Choroid plexus epithelial cell (primary cell): ENCODE measurements at regions not wholly inside any gene's neighbourhood (a gene's known extent, or its start where the extent isn't known, plus 50 kb on each side); places are given as distances from the start of the nearest gene placed in this dataset.

Experiments used
- DNase-seq: peaks from one replicate; pipeline ENCODE4 v3.0.0-alpha.2; 2010; ENCODE audit warnings: low read depth
- H3K4me3 ChIP-seq: 2 replicates; pipeline ENCODE4 v1.5.1; 2011; ENCODE audit warnings: low read depth, mild to moderate bottlenecking, control low read depth, low read length, moderate library complexity
- TF ChIP-seq, protein P1 (sequence below): conservative IDR thresholded peaks from 2 replicates; pipeline ENCODE4 v1.5.1; 2011; ENCODE audit warnings: low read depth, mild to moderate bottlenecking, control low read depth, inconsistent platforms, low read length, moderate library complexity

GRCh38 chr7:67401492-67401891, 404.9 kb downstream of the TYW1 start:
- TF ChIP-seq, protein P1, sequence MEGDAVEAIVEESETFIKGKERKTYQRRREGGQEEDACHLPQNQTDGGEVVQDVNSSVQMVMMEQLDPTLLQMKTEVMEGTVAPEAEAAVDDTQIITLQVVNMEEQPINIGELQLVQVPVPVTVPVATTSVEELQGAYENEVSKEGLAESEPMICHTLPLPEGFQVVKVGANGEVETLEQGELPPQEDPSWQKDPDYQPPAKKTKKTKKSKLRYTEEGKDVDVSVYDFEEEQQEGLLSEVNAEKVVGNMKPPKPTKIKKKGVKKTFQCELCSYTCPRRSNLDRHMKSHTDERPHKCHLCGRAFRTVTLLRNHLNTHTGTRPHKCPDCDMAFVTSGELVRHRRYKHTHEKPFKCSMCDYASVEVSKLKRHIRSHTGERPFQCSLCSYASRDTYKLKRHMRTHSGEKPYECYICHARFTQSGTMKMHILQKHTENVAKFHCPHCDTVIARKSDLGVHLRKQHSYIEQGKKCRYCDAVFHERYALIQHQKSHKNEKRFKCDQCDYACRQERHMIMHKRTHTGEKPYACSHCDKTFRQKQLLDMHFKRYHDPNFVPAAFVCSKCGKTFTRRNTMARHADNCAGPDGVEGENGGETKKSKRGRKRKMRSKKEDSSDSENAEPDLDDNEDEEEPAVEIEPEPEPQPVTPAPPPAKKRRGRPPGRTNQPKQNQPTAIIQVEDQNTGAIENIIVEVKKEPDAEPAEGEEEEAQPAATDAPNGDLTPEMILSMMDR, result no peak
- no peak overlapping the region for H3K4me3 ChIP-seq
- DNase-seq, result no peak

DNA sequence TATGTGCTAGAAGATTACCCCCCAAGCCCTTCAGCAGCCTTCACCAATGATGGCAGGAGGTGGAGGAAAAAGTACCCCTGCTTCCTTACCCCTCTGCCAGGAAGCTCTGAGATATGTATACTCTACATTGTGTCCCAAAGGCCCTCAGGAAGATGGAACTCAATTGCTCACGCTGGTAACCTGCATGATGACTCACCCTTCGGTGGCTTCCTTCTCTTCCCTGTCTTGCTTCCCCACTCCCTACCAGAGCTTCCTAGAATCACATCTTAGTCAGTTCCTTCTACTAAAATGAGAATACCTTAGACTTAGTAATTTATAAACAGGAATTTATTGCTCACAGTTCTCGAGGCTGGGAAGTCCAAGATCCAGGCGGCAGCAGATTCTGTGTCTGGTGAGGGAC, 405.6 kb downstream of the TYW1 start:
- TF ChIP-seq, protein P1, result no peak
- DNase-seq, result no peak
- no peak overlapping the region for H3K4me3 ChIP-seq

DNA sequence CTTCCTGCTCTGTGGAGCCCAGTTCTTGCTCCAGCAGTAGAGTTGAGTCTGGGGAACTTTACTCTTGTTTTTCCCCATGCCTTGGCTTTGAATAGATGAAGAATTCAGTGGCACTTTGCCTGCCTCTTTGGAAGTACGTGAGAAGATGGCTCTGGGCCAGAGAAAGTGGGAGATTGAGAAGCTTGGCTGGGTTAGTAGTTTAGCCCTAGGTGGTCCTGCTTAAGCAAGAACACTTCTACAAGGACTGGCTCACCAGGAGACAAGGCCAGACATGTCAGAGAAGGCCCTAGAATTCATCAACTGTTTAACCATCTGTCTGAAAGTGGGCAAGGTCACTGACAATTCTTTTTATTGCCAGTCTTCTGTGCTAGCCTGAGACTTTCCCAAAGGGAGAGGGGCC, 410.3 kb downstream of the TYW1 start:
- DNase-seq, result no peak
- TF ChIP-seq, protein P1, result no peak
- H3K4me3 ChIP-seq, result no peak overlapping the region

GRCh38 chr7:67407392-67408071, 410.9 kb downstream of the TYW1 start:
- TF ChIP-seq, protein P1, result no peak
- H3K4me3 ChIP-seq, result no peak overlapping the region
- no peak for DNase-seq

DNA sequence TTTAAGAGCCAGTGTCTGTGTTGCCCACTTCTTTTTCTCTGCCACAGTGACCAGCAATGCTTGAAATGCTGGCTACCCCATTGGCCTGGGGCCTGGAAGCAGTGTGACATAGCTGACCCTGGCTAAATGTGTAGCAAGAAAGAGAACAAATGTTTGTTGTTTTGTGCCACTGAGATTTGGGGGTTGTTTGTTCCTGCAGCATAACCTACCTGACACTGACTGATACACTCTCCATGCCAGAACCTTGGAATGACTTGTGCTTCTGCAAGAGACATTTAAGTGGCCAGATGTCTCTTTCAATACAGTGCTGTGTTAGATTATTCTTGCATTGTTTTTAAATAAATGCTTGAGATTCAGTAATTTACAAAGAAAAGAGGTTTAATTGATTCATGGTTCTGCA, 411.5 kb downstream of the TYW1 start:
- no peak for DNase-seq
- TF ChIP-seq, protein P1, result no peak
- H3K4me3 ChIP-seq, result no peak overlapping the region

DNA sequence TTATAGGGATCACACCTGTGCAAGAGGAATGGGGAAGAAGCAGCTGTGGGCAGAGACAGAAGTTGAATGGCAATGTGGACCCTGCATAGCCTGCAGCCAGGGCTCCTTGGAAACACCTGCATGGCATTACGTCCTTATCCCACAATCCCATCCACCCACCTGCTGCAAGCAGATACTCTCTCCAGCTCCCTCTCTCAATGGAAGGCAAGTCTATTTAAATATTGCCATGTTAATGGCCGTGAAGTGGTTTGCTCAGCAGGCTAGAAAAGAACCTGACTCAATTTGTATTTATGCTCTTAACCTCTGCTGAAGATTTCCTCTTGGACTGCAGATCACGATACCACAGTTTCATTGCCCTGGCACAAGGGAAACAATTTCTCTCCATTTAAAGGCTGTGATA, 417.0 kb downstream of the TYW1 start:
- no peak overlapping the region for H3K4me3 ChIP-seq
- TF ChIP-seq, protein P1, result no peak
- no peak for DNase-seq

DNA sequence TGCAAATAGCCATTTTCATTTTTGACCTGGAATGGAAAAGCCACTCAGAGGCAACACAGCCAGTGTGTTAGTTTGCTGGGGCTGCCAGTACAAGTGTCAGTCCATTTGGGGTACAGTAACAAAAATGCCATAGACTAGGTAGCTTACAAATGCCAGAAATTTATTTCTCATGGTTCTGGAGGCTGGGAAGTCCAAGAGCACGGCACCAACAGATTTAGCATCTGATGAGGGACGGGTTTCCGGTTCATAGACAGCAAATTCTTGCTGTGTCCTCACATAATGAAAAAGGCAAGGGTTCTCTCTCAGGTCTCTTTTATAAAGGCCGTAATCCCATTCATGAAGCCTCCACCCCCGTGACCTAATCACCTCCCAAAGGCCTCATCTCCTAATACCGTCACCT, 418.2 kb downstream of the TYW1 start:
- DNase-seq, result no peak
- H3K4me3 ChIP-seq, result no peak overlapping the region
- TF ChIP-seq, protein P1, result no peak
